ENCODE measurements at regions not wholly inside any gene's neighbourhood (a gene's known extent, or its start where the extent isn't known, plus 50 kb on each side); places are given as distances from the start of the nearest gene placed in this dataset.

GRCh38 chr11:38476808-38477575 lies 1879.0 kb upstream of the RAG2 start:
- Mint-ChIP-seq H3K36me3 (ENCODE audit: low read depth) (no peaks in the 10 kb centered on the region), H3K4me1 (ENCODE audit: low read depth) (peaks cover 5% of the 10 kb centered on the region), H3K27ac (ENCODE audit: unreplicated experiment) (no peak overlapping the region), H3K27me3 (ENCODE audit: low read depth) (no peaks in the 10 kb centered on the region), H3K4me3 (ENCODE audit: unreplicated experiment) (no peak overlapping the region), H3K9me3 (ENCODE audit: low read depth) (peaks cover 4% of the 10 kb centered on the region)
- DNase-seq (ENCODE audit: low spot score) = no peak
- TF ChIP-seq, protein P1, sequence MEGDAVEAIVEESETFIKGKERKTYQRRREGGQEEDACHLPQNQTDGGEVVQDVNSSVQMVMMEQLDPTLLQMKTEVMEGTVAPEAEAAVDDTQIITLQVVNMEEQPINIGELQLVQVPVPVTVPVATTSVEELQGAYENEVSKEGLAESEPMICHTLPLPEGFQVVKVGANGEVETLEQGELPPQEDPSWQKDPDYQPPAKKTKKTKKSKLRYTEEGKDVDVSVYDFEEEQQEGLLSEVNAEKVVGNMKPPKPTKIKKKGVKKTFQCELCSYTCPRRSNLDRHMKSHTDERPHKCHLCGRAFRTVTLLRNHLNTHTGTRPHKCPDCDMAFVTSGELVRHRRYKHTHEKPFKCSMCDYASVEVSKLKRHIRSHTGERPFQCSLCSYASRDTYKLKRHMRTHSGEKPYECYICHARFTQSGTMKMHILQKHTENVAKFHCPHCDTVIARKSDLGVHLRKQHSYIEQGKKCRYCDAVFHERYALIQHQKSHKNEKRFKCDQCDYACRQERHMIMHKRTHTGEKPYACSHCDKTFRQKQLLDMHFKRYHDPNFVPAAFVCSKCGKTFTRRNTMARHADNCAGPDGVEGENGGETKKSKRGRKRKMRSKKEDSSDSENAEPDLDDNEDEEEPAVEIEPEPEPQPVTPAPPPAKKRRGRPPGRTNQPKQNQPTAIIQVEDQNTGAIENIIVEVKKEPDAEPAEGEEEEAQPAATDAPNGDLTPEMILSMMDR (IDR thresholded peaks at IDR 0.05) = no peak

DNA sequence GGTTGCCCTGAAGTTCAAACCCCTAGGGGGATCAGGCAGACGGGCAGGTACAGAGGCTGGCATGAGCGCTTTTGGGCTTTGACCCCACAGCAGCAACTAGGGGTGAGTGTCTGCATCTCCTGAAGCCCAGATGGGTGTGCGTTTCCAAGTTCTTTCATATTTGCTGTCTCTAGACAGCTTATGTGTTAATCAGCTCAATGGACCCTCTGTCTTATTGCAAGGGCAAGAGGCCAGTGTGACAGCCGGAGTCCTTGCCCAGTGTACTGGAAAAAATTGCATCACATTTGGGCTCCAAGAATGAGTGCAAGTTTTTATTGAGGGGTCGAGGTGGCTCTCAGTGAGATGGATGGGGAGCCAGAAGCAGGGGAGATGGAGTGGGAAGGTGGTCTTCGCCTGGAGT lies 1863.7 kb upstream of the RAG2 start:
- Mint-ChIP-seq H3K27ac (ENCODE audit: unreplicated experiment) (peak overlapping the region; percentile 97), H3K27me3 (ENCODE audit: low read depth) (no peaks in the 10 kb centered on the region), H3K4me3 (ENCODE audit: unreplicated experiment) (no peak overlapping the region), H3K36me3 (ENCODE audit: low read depth) (no peaks in the 10 kb centered on the region), H3K4me1 (ENCODE audit: low read depth) (peaks cover 40% of the 10 kb centered on the region), H3K9me3 (ENCODE audit: low read depth) (peaks cover 5% of the 10 kb centered on the region)
- no peak for DNase-seq (ENCODE audit: low spot score)
- TF ChIP-seq, protein P1 (IDR thresholded peaks at IDR 0.05) = no peak

DNA sequence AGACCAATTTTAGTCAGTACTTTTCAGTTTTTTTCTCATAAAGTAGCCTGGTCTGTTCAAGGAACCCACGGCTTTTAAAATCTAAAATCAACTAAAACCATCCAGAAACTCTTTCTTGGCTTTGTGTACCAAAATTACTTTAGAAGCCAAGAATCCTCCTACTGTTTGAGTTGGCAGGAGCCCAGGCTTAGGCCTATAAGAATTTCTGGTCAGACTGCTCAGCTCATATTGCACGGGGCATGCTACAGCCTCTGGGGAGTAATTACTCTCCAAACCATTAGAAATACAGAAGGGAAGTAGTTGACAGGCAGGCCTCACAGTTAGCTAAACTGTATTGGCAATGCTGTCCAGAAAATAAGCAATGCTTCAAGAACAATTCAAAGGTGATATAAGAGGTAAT lies 1862.9 kb upstream of the RAG2 start:
- Mint-ChIP-seq H3K9me3 (ENCODE audit: low read depth) (peaks cover 2% of the 10 kb centered on the region), H3K36me3 (ENCODE audit: low read depth) (no peaks in the 10 kb centered on the region), H3K27me3 (ENCODE audit: low read depth) (no peaks in the 10 kb centered on the region), H3K4me3 (ENCODE audit: unreplicated experiment) (no peak overlapping the region), H3K27ac (ENCODE audit: unreplicated experiment) (peak overlapping the region; percentile 97), H3K4me1 (ENCODE audit: low read depth) (peaks cover 46% of the 10 kb centered on the region)
- TF ChIP-seq, protein P1 (IDR thresholded peaks at IDR 0.05) = no peak
- no peak for DNase-seq (ENCODE audit: low spot score)

DNA sequence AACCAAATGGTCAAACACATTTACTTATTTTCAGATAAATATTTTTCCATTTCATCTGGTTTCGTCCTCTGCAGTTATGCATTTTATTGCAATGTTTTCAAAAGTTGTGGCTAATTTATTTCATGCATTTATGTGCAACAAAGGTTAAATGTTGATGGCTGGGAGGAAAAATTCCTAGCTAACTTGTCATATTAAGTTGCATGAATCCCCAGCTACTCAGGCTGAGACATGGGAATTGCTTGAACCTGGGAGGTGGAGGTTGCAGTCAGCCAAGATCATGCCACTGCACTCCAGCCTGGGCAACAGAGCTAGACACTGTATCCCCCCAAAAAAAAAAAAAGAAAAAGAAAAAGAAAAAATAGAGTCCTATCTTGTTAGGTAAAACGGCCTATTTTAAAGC lies 1862.4 kb upstream of the RAG2 start:
- no peaks in the 10 kb centered on the region for H3K27me3 Mint-ChIP-seq (ENCODE audit: low read depth)
- H3K4me3 Mint-ChIP-seq (ENCODE audit: unreplicated experiment) = no peak overlapping the region
- no peak for DNase-seq (ENCODE audit: low spot score)
- H3K4me1 Mint-ChIP-seq (ENCODE audit: low read depth) = peaks cover 49% of the 10 kb centered on the region
- H3K36me3 Mint-ChIP-seq (ENCODE audit: low read depth) = no peaks in the 10 kb centered on the region
- peak overlapping the region; percentile 97 for H3K27ac Mint-ChIP-seq (ENCODE audit: unreplicated experiment)
- TF ChIP-seq, protein P1 (IDR thresholded peaks at IDR 0.05) = no peak
- H3K9me3 Mint-ChIP-seq (ENCODE audit: low read depth) = peaks cover 2% of the 10 kb centered on the region

DNA sequence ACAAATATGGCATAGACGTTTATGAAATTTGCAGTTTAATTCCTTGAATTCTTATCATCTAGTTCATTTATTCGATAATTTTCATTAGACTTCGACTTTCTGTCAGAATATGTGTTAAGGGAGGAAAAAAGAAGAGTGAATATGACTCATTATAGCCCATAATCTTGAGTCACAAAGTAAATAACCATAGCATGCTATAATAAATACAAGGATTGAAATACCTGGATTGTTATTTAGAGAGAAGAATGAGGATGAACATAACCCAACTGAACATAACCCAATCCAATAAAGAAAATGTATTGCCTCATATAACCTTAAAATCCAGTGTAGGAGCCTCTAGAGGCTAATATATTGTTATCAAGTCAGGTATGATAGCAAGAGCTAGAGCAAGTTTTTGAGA lies 1858.3 kb upstream of the RAG2 start:
- H3K4me3 Mint-ChIP-seq (ENCODE audit: unreplicated experiment) = no peak overlapping the region
- no peak overlapping the region for H3K27ac Mint-ChIP-seq (ENCODE audit: unreplicated experiment)
- no peaks in the 10 kb centered on the region for H3K27me3 Mint-ChIP-seq (ENCODE audit: low read depth)
- peaks cover 2% of the 10 kb centered on the region for H3K9me3 Mint-ChIP-seq (ENCODE audit: low read depth)
- peaks cover 31% of the 10 kb centered on the region for H3K4me1 Mint-ChIP-seq (ENCODE audit: low read depth)
- H3K36me3 Mint-ChIP-seq (ENCODE audit: low read depth) = peaks cover 2% of the 10 kb centered on the region
- DNase-seq (ENCODE audit: low spot score) = no peak
- TF ChIP-seq, protein P1 (IDR thresholded peaks at IDR 0.05) = no peak

Data from chondrocyte (in vitro differentiated cells).